HT1080 (cell line): ENCODE measurements at regions not wholly inside any gene's neighbourhood (a gene's known extent, or its start where the extent isn't known, plus 50 kb on each side); places are given as distances from the start of the nearest gene placed in this dataset.

Experiments used
- DNase-seq: peaks from one replicate; pipeline ENCODE4 v3.0.0-alpha.2; 2015; ENCODE audit warnings: low read depth

GRCh38 chr11:19344661-19345518 is 104.1 kb upstream of the E2F8 start:
- DNase-seq: no peak

GRCh38 chr11:19342036-19342435 is 101.3 kb upstream of the E2F8 start:
- no peak for DNase-seq

DNA sequence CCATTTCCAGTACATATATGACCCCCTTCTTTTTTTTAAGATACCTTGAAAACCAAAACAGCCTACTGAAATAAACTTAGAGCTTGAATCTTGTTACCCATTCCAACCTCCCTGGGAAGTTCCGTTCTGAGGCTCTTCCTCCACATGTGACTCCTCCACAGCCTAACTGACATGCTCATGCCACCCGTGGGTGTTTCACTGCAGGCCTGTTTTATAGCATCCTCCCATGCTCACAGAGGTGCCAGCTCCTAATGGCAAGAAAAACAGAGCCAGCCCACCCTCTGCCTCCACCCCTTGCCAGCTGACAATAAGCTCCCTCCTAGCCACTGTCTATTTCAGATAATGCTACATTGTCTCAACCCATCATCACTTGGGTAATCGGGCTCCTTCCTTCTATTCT is 97.6 kb upstream of the E2F8 start:
- no peak for DNase-seq

DNA sequence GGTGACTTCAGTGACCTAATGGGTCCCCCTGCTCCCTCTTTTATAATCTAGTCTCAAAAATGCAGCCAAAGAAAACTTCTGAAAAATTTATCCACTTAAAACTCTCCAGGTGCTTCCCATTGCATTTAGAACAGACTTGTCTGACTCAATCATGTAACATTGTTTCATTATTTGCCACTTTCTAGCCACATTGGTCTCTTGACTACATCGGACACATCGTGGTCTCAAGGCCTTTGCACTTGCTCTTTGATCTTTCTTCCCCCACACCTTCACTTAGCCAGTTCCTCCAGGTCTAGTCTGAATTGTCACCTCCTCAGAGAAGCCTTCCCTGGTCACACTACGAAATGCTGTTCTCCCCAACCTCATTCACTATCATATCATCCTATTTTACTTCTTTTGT is 97.0 kb upstream of the E2F8 start:
- DNase-seq: no peak

GRCh38 chr11:19336331-19336730 is 95.6 kb upstream of the E2F8 start:
- DNase-seq: no peak

GRCh38 chr11:19332476-19332875 is 91.7 kb upstream of the E2F8 start:
- no peak for DNase-seq

DNA sequence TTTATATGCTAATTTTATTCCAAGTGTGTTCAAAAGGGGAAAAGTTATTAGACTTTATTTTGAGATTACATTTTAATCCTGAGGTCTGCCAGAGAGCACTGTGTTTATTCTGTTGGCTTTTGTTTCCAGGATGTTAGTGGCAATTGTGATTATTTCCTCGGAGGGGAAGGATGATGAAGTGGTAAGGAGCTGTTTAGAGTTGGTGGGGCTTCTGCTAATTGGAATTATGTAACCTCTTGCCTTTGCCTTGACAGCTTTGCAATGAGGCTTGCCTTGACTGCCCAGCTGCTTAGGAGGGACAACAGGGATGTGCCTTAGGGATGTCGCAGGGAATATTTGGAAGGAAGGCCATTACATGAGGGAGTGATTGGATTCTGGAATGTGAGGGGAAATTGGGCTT is 89.7 kb upstream of the E2F8 start:
- no peak for DNase-seq

- no peak for DNase-seq
Measured at GRCh38 chr11:19329970-19330369, 89.2 kb upstream of the E2F8 start.

GRCh38 chr11:19328586-19329311 is 88.0 kb upstream of the E2F8 start:
- no peak for DNase-seq

DNA sequence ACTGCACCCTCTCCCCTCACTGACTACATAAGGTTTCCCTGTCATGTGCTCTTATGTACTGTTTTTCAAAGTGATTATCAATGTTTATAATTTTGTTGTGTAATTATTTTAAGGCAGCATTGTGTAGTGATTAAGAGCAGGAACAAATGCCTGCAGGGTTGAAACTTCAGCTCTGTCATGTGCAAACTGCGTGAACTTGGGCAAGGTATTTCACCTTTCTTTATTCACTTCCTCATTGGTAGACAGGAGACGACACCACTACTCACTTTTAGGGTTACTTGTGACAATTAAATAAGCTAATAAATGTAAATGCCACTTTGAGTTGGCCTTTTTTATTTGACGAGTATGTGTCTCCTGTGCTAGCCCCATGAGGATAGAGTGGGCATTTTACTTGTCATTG is 86.5 kb upstream of the E2F8 start:
- no peak for DNase-seq

- DNase-seq: peak; percentile 41
Measured at GRCh38 chr11:19326499-19326898, 85.8 kb upstream of the E2F8 start.

DNA sequence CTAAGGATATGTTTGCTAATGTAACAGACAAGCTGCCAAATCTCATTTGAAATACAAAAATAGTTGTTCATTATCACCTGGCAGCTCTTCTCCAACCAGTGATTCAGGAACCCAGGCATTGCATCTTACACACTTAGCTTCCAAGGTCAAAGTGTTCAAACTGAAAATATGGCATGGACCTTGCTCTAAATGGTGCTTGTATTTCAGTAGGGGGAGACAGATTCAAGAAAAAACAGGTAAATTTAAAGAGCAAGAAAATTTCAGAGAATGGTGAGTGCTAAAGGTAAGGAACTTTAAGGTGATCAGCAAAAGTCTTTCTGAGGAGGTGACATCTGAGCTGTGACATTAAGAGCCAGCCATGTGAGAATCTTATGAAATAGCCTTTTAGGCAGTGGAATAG is 82.8 kb upstream of the E2F8 start:
- DNase-seq: no peak

DNA sequence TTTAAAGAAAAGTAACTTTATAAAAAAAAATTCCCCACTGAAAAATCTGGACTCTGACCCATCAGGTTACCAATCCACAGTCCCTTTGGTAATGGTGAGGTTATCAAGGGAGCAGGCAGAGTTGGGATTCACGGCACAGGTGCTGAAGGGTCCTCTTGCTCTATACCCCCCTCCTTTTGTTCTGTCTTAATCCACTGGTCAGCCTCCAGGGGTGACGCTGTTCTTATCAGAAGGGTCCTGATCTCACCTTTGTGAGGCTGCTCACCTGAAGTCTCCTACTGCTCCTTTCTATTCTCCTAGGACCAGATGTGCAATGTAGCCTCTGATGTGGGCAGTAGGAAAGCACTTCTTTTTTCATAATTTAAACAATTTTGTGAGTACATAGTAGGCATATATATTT is 80.6 kb upstream of the E2F8 start:
- no peak for DNase-seq

- DNase-seq: no peak
Measured at GRCh38 chr11:19320827-19321226, 80.1 kb upstream of the E2F8 start.

DNA sequence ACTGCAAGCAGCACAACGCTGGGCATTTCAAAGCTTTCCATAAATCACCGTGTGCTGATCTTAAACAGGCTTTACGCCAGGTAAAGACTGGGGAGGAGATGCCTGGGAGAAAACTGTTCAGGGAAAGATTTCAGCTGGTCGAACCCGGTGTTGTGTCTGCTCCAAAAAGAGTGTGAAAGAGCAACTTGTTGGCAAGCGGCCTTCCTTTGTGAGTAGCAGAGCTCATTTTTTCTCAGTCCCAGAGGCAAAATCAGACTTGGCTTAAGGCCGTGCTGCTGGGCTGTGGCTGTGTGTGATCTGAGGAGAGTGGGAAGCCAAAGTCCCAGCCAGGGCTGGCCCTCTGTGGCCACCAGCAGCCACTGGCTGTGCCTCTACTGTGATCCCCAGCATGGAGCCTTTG is 75.7 kb upstream of the E2F8 start:
- no peak for DNase-seq

- no peak for DNase-seq
Measured at GRCh38 chr11:19315511-19315910, 74.8 kb upstream of the E2F8 start.

- no peak for DNase-seq
Measured at GRCh38 chr11:19313140-19313539, 72.4 kb upstream of the E2F8 start.

DNA sequence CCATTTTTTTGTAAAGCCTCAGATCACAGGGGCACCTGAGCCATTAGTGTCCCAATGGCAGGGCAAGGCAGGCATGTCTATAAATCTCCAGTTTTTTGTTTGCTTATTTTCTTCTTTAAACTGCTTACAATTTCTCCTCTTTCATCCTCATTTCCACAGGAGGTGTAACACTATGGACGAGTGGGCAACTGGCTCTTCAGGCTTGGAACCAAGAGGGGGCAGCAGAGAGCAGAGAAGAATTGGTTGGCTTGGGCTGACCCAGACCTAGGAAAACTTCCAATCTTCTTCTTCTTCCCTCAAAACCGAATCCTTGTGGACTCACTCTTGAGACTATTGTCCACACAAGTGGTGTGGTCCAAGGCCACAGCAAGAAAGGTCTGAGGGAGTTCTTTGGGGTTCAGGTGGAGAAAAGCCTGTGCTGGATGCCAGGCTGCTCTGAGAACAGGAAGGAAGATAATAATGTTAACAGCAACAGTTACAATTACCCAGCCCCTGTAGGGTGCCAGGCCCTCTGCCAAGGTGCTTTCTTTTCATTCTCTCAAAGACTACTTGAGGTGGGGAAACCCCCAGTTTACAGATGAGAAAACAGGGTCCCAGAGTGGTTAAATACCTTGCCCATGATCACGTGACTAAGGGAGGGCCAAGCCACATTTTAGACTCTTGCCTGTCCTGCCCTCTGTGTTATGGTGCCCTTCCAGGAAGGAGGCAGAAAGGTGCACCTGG is 70.7 kb upstream of the E2F8 start:
- peak; percentile 46 for DNase-seq

DNA sequence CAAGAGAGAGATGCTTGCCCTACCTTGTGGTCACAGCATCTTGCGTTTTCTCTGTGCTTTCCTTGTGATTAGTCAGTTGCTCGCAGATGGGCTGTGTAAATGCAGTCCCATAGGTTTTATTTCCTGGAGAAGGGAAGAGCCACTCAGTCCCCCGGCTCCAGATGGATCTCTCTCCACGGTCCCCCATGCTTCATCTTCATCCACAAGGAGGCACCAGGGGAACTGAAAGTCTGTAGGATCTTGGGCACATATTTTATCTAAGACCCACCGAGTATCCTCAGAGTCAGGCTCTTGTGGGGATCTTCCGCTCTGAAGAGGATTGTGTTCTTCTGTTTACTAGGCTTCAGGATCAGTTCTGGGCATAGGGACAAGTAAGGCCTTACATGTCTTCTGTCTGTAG is 66.8 kb upstream of the E2F8 start:
- DNase-seq: no peak

DNA sequence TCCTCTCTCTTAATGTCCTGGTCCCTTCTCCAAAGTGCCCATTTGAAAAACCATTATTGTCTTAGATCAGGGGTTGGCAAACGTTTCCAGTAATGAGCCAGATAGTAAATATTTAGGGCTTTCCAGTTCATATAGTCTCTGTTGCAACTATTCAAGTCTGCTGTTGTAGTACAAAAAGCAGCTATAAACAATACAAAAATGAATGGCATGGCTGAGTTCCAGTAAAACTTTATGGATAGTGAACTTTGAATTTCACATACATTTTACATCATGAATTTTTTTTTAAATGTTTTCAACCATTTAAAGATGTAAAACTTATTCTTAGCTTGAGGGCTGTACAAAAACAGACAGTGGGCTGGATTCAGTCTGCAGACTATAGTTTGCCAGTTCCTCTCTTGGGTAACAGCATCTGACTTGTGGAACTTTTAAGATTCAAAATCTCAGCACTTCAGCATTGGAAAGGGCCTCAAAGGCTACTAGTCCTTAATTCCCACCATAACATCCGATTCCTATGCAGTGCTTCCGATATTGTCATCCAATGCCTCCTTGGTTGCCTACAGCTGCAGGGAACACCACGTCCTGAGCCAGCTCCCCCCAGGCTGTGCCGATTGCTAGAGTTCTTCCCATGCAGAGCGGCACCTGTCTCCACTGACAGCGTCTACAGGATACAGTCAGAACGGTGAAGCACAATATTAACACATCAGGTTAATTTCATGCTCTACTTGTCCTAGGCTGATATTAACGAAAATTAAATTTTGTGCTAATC is 65.6 kb upstream of the E2F8 start:
- no peak for DNase-seq

- DNase-seq: no peak
Measured at GRCh38 chr11:19301361-19301760, 60.6 kb upstream of the E2F8 start.

GRCh38 chr11:19294444-19294843 is 53.7 kb upstream of the E2F8 start:
- no peak for DNase-seq
